ENCODE measurements at regions not wholly inside any gene's neighbourhood (a gene's known extent, or its start where the extent isn't known, plus 50 kb on each side); places are given as distances from the start of the nearest gene placed in this dataset.

DNA sequence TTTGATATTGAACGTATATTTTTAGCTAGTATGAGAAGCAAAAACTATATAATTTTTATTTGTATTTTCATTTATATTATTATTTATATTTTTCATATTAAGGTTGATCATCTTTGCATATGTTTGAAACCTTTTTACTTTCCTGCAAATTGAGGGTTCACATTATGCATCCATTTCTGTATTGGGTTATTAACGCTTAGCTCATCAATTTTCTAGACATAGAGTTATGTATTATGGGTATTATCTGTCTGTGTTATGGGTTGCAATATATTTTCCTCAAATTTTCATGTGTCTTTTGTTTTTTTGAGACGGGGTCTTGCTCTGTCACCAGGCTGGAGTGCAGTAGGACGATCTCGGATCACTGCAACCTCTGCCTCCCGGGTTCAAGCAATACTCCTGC is 2377.0 kb upstream of the WWC1 start:
- no peak overlapping the region for H3K4me3 ChIP-seq (ENCODE audit: low read depth, low read length)
- TF ChIP-seq, protein P1, sequence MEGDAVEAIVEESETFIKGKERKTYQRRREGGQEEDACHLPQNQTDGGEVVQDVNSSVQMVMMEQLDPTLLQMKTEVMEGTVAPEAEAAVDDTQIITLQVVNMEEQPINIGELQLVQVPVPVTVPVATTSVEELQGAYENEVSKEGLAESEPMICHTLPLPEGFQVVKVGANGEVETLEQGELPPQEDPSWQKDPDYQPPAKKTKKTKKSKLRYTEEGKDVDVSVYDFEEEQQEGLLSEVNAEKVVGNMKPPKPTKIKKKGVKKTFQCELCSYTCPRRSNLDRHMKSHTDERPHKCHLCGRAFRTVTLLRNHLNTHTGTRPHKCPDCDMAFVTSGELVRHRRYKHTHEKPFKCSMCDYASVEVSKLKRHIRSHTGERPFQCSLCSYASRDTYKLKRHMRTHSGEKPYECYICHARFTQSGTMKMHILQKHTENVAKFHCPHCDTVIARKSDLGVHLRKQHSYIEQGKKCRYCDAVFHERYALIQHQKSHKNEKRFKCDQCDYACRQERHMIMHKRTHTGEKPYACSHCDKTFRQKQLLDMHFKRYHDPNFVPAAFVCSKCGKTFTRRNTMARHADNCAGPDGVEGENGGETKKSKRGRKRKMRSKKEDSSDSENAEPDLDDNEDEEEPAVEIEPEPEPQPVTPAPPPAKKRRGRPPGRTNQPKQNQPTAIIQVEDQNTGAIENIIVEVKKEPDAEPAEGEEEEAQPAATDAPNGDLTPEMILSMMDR (IDR thresholded peaks at IDR 0.05; ENCODE audit: borderline replicate concordance, insufficient read depth, low read depth, low read length), result no peak

DNA sequence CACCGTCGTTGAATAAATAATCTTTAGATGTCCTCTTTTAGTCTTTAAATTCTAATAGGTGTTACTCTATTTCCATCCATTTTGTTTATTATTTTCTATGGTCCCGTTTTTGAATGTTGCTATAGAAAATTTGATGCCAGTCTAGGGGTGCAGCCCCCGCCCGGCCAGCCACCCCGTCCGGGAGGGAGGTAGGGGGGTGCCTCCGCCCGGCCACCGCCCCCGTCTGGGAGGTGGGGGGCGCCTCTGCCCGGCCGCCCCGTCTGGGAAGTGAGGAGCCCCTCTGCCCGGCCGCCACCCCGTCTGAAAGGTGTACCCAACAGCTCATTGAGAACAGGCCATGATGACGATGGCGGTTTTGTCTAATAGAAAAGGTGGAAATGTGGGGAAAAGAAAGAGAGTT is 2372.2 kb upstream of the WWC1 start:
- H3K4me3 ChIP-seq (ENCODE audit: low read depth, low read length), result no peak overlapping the region

GRCh38 chr5:165920655-165921054 is 2370.8 kb upstream of the WWC1 start:
- TF ChIP-seq, protein P1 (IDR thresholded peaks at IDR 0.05; ENCODE audit: borderline replicate concordance, insufficient read depth, low read depth, low read length), result no peak
- H3K4me3 ChIP-seq (ENCODE audit: low read depth, low read length), result no peak overlapping the region

More for the DNA sequence above, 2372.2 kb upstream of the WWC1 start:
- TF ChIP-seq, protein P1 (IDR thresholded peaks at IDR 0.05; ENCODE audit: borderline replicate concordance, insufficient read depth, low read depth, low read length), result no peak

GRCh38 chr5:165928971-165929370 is 2362.5 kb upstream of the WWC1 start:
- TF ChIP-seq, protein P1 (IDR thresholded peaks at IDR 0.05; ENCODE audit: borderline replicate concordance, insufficient read depth, low read depth, low read length), result no peak
- H3K4me3 ChIP-seq (ENCODE audit: low read depth, low read length), result no peak overlapping the region

GRCh38 chr5:165940541-165940940 is 2350.9 kb upstream of the WWC1 start:
- TF ChIP-seq, protein P1 (IDR thresholded peaks at IDR 0.05; ENCODE audit: borderline replicate concordance, insufficient read depth, low read depth, low read length), result no peak
- H3K4me3 ChIP-seq (ENCODE audit: low read depth, low read length), result no peak overlapping the region

DNA sequence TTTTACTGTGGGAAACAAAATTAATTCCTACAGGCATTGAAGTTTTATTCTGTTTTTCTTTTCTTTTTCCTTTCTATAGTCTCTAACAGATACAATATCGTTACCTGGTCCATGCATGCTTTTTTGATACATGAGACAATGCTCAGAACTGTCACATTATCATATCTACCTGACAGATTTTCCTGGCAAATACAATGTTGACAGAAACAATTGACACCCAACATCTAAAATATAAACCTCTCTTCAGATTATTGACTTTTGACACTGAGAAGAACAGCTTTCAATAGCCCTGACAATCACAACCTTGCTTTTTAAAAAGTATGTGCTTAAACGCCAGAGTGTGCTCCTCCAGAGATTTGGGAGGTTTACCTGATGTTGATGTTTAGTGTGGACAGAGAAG is 2334.6 kb upstream of the WWC1 start:
- H3K4me3 ChIP-seq (ENCODE audit: low read depth, low read length), result no peak overlapping the region
- TF ChIP-seq, protein P1 (IDR thresholded peaks at IDR 0.05; ENCODE audit: borderline replicate concordance, insufficient read depth, low read depth, low read length), result no peak

GRCh38 chr5:165981671-165982070 is 2309.8 kb upstream of the WWC1 start:
- no peak overlapping the region for H3K4me3 ChIP-seq (ENCODE audit: low read depth, low read length)
- TF ChIP-seq, protein P1 (IDR thresholded peaks at IDR 0.05; ENCODE audit: borderline replicate concordance, insufficient read depth, low read depth, low read length), result no peak

Measured in GM12875 (cell line).